Memory B cell (primary cell): ENCODE measurements at regions not wholly inside any gene's neighbourhood (a gene's known extent, or its start where the extent isn't known, plus 50 kb on each side); places are given as distances from the start of the nearest gene placed in this dataset.
"Not testable (repeated sequence)": the region's sequence is repeated elsewhere in the genome, so short reads cannot be mapped to it uniquely, and the experiment has no call there.

Source experiments
- ATAC-seq: fragments of 150-1000 bp; cut with Tn5 transposase; 2 replicates; pipeline ENCODE4 v1.10.0; 2021; ENCODE audit warnings: low read depth, mild to moderate bottlenecking, moderate library complexity
- DNase-seq, 2 donors: peaks; one replicate each; pipeline ENCODE4 v3.0.0; 2022; ENCODE audit warnings: low spot score in 2 of 2
- H3K27ac Mint-ChIP-seq: one replicate; pipeline ENCODE4 v1.8.0; 2022; ENCODE audit warnings: mild to moderate bottlenecking, moderate library complexity, mixed read lengths
- H3K27me3 Mint-ChIP-seq: one replicate; pipeline ENCODE4 v1.8.0; 2022; ENCODE audit warnings: mixed read lengths
- H3K36me3 Mint-ChIP-seq: one replicate; pipeline ENCODE4 v1.8.0; 2022; ENCODE audit warnings: mild to moderate bottlenecking, mixed read lengths
- H3K4me1 Mint-ChIP-seq: one replicate; pipeline ENCODE4 v1.8.0; 2022; ENCODE audit warnings: mixed read lengths
- H3K4me3 Mint-ChIP-seq: one replicate; pipeline ENCODE4 v1.8.0; 2022; ENCODE audit warnings: mild to moderate bottlenecking, moderate library complexity, mixed read lengths
- H3K9me3 Mint-ChIP-seq: one replicate; pipeline ENCODE4 v1.8.0; 2022; ENCODE audit warnings: mixed read lengths

GRCh38 chr1:70719154-70719553 lies 308.1 kb downstream of the CTH start:
- no peaks in the 10 kb centered on the region for H3K27me3 Mint-ChIP-seq

GRCh38 chr1:70720109-70720508 lies 309.0 kb downstream of the CTH start:
- H3K4me1 Mint-ChIP-seq = no peaks in the 10 kb centered on the region
- ATAC-seq = no peak
- DNase-seq = no peak

More at GRCh38 chr1:70719154-70719553, 308.1 kb downstream of the CTH start:
- Mint-ChIP-seq H3K4me1 (no peaks in the 10 kb centered on the region), H3K4me3 (no peak overlapping the region), H3K36me3 (no peaks in the 10 kb centered on the region), H3K27ac (no peak overlapping the region), H3K9me3 (peaks cover 4% of the 10 kb centered on the region)
- DNase-seq (no peak), ATAC-seq (no peak)

DNA sequence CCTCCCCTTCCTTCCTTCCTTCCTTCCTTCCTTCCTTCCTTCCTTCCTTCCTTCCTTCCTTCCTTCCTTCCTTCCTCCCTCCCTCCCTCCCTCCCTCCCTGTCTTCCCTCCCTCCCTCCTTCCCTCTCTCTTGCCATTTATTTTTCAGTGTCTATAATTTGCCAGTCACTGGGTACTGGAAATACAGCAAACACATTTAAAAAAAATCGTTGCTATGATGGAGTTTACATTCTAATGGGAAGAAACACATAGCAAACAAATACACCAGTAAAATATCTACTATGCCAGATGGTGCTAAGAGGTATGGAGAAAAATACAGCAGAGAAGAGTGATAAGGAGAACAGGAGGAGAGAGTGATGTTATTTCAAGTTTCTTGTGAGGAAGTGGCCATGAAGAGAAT lies 309.5 kb downstream of the CTH start:
- ATAC-seq = no peak
- no peak overlapping the region for H3K27ac Mint-ChIP-seq
- no peaks in the 10 kb centered on the region for H3K36me3 Mint-ChIP-seq
- H3K27me3 Mint-ChIP-seq = no peaks in the 10 kb centered on the region
- H3K4me1 Mint-ChIP-seq = no peaks in the 10 kb centered on the region
- H3K4me3 Mint-ChIP-seq = no peak overlapping the region
- DNase-seq = no peak
- H3K9me3 Mint-ChIP-seq = peaks cover 12% of the 10 kb centered on the region

More at GRCh38 chr1:70720109-70720508, 309.0 kb downstream of the CTH start:
- Mint-ChIP-seq H3K9me3 (peaks cover 8% of the 10 kb centered on the region), H3K27me3 (no peaks in the 10 kb centered on the region), H3K36me3 (no peaks in the 10 kb centered on the region), H3K27ac (no peak overlapping the region), H3K4me3 (no peak overlapping the region)

DNA sequence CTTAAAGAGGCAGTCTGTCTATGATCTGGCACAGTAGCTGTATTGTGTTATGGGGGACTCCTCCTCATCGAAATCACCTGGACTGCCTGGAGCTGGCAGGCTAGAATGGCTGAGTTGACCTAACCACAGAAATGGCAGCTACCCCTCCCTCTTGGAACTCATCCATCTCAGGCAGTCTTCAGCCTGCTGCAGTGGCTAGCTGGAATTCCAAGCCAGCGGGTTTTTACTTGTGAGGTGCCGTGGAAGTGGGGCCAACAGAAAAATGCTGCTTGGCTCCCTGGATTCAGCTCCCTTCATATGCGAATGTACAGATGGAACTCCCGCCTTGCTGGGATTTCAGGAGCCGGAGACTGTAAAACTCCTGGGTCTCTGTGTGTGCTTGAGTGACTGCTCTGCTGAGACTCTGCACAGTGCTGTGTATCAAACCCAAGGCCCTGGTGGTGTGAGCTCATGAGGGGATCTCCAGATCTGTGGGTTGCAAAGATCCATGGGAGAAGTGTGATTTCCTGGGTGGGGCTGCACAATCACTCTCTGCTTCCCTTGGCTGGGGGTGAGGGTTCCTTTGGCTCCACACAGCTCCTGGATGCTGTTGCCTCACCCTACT lies 316.9 kb downstream of the CTH start:
- H3K4me3 Mint-ChIP-seq = no peak overlapping the region
- no peaks in the 10 kb centered on the region for H3K27me3 Mint-ChIP-seq
- no peak overlapping the region for H3K27ac Mint-ChIP-seq
- ATAC-seq = no peak
- H3K4me1 Mint-ChIP-seq = no peaks in the 10 kb centered on the region
- no peaks in the 10 kb centered on the region for H3K36me3 Mint-ChIP-seq
- DNase-seq = no peak
- peaks cover 16% of the 10 kb centered on the region for H3K9me3 Mint-ChIP-seq

- H3K27me3 Mint-ChIP-seq, H3K27ac Mint-ChIP-seq, H3K4me1 Mint-ChIP-seq, H3K36me3 Mint-ChIP-seq, H3K4me3 Mint-ChIP-seq, ATAC-seq, H3K9me3 Mint-ChIP-seq, DNase-seq: not testable (repeated sequence)
Observed at GRCh38 chr1:70736518-70736917, 311.1 kb downstream of the PTGER3 start.

GRCh38 chr1:70737125-70737524 lies 310.5 kb downstream of the PTGER3 start:
- Mint-ChIP-seq H3K4me1 (no peaks in the 10 kb centered on the region), H3K9me3 (peaks cover 6% of the 10 kb centered on the region), H3K27me3 (no peaks in the 10 kb centered on the region), H3K27ac (no peak overlapping the region), H3K4me3 (no peak overlapping the region), H3K36me3 (no peaks in the 10 kb centered on the region)
- DNase-seq = no peak
- ATAC-seq = no peak

DNA sequence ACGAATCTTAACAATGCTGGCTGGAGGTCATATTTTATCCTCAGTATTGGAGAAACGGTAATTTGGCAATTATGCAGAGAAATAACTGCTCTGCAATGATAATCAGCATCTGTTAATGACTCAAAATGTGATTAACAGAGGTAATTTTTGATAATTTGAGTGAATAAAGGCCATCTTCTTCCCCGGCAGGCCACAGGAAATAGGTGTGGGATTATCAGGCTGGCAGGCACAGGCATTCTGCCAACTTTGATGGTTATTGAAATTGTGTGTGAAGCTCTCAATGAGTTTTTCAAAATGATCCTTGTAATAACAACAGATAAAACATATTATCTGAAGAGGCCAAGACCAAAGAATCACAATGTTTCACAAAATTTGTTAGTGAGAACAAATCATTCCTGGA lies 309.0 kb downstream of the PTGER3 start:
- Mint-ChIP-seq H3K27ac (no peak overlapping the region), H3K9me3 (peaks cover 4% of the 10 kb centered on the region), H3K4me3 (no peak overlapping the region), H3K4me1 (no peaks in the 10 kb centered on the region), H3K36me3 (no peaks in the 10 kb centered on the region), H3K27me3 (no peaks in the 10 kb centered on the region)
- DNase-seq = no peak
- ATAC-seq = no peak

DNA sequence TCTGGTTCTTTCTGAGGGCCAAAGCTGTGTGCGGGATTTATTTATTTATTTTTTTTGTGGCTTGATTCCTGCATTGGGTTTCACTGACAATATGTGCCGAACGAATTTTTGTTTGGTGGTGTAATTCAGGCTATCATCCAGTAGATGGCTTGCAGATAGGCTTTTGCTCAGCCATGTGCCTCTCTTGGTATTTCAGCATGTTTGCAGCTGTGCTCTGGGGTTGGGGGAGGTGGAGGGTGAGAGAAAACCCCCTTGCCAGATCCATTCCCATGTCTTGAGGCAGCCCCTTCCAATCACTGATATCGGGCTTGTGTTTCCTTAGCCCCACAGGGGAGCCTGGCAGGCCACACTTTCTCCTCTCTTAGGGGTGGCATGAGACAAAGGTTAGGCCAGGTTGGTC lies 302.4 kb downstream of the PTGER3 start:
- no peak for DNase-seq
- Mint-ChIP-seq H3K27me3 (no peaks in the 10 kb centered on the region), H3K4me3 (no peak overlapping the region), H3K9me3 (peaks cover 22% of the 10 kb centered on the region), H3K27ac (no peak overlapping the region), H3K36me3 (no peaks in the 10 kb centered on the region), H3K4me1 (no peaks in the 10 kb centered on the region)
- no peak for ATAC-seq

DNA sequence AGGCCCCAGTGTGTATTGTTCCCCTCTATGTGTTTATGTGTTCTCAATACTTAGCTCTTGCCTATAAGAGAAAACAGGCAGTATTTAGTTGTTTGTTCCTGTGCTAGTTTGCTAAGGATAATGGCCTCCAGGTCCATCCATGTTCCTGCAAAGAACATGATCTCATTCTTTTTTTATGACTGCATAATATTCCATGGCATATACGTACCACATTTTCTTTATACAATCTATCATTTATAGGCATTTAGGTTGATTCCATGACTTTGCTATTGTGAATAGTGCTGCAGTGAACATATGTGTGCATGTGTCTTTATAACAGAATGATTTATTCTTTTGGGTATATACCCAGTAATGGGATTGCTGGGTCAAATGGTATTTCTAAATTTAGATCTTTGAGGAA lies 301.6 kb downstream of the PTGER3 start:
- H3K36me3 Mint-ChIP-seq, ATAC-seq, H3K4me3 Mint-ChIP-seq, DNase-seq, H3K27ac Mint-ChIP-seq, H3K4me1 Mint-ChIP-seq, H3K27me3 Mint-ChIP-seq: not testable (repeated sequence)
- peaks cover 23% of the 10 kb centered on the region for H3K9me3 Mint-ChIP-seq

GRCh38 chr1:70747123-70747522 lies 300.5 kb downstream of the PTGER3 start:
- not testable (repeated sequence) for ATAC-seq, H3K36me3 Mint-ChIP-seq, H3K27me3 Mint-ChIP-seq, H3K4me3 Mint-ChIP-seq, H3K27ac Mint-ChIP-seq, DNase-seq, H3K4me1 Mint-ChIP-seq
- peaks cover 21% of the 10 kb centered on the region for H3K9me3 Mint-ChIP-seq

DNA sequence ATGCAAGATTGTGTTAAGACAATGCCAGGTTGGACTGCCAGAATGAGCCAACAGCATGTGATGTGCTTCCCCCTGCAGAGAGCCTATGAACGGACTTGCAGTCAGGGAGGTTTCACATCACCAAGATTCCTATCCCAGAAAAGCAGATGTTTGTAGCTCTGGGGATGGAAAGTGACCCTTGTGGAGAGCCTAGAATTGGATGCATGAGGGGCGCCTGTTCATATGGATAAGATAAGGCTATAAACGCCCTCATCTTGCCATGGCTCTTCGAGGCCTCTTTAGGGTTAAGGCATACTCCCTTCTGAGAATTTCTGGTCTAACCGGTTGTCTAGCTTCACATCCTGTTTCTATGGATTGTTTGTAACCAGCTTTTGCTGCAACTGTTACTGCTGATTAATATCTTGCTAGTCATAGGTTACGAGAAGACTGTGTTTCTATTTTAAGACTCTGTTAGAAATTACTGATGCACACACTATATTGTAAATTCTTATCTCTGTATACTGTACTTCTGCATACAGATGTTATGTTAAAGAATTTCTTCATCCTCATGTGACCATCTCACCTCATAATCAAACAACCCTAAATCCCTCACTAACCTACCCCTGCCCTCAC lies 295.8 kb downstream of the PTGER3 start:
- H3K4me3 Mint-ChIP-seq, H3K36me3 Mint-ChIP-seq, DNase-seq, H3K27ac Mint-ChIP-seq, H3K4me1 Mint-ChIP-seq, H3K27me3 Mint-ChIP-seq, ATAC-seq: not testable (repeated sequence)
- peaks cover 18% of the 10 kb centered on the region for H3K9me3 Mint-ChIP-seq

DNA sequence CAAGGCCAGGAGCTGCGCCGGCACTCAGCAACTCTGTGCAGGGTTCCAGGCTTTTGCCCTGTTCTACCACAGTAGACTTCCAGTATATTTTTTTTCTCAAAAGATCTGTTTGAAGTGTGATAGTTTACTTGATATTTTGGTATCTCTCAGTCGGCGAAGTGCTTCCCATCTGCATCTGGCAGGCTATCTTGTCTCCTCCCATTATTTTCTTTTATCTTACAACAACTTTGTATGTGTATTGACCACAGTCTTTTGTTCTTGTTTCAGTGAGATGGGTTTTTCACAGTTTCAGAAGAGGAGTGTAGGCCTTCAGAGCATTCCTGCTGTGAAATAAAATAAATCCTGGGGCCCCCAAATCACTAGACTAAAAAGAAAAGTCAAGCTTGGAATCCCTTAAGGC lies 292.9 kb downstream of the PTGER3 start:
- Mint-ChIP-seq H3K27ac (no peak overlapping the region), H3K27me3 (no peaks in the 10 kb centered on the region), H3K9me3 (peaks cover 6% of the 10 kb centered on the region), H3K36me3 (no peaks in the 10 kb centered on the region), H3K4me3 (no peak overlapping the region), H3K4me1 (no peaks in the 10 kb centered on the region)
- DNase-seq (no peak), ATAC-seq (no peak)

DNA sequence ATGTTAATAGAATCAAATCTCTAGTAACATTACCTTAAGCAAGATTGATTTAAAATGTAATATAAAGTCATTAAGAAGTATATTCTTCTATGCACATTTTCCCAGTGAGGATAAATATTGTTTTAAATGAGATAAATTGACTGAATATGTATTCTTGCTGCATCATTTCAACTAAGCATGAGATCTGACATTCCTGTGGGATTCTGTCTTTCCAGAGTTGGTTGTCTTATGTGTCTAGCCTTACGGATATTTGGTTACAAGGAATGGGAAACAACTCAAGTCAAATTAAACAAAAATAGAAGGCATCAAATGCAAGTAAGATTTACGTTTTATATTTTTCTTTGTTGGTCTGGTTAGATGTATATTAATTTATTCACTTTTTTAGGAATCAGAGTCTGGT lies 287.5 kb downstream of the PTGER3 start:
- no peak for ATAC-seq
- Mint-ChIP-seq H3K36me3 (no peaks in the 10 kb centered on the region), H3K27me3 (no peaks in the 10 kb centered on the region), H3K4me1 (no peaks in the 10 kb centered on the region), H3K27ac (no peak overlapping the region), H3K9me3 (peaks cover 3% of the 10 kb centered on the region), H3K4me3 (no peak overlapping the region)
- no peak for DNase-seq

GRCh38 chr1:70762386-70762785 lies 285.2 kb downstream of the PTGER3 start:
- ATAC-seq = no peak
- no peak overlapping the region for H3K4me3 Mint-ChIP-seq
- no peak overlapping the region for H3K27ac Mint-ChIP-seq
- no peaks in the 10 kb centered on the region for H3K36me3 Mint-ChIP-seq
- H3K27me3 Mint-ChIP-seq = no peaks in the 10 kb centered on the region
- peaks cover 3% of the 10 kb centered on the region for H3K9me3 Mint-ChIP-seq
- no peaks in the 10 kb centered on the region for H3K4me1 Mint-ChIP-seq
- no peak for DNase-seq

DNA sequence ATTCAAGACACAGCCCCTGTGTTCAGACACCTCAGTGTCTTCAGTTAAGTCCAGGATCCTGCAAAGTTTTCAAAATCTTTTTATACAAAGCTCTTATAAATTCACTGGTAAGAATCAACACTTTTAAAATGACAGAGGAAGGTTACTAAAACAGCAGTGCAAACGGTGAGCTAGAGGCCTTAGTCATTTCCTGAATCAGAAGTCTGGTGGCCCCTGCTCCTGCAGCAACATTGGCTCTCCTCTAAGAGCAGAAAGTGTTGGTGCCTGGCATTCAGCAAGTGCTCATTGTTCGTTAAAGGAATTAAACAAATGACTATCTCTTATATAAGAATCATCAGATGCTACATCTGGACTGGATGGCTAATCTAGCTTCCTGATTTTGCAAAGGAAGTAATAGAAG lies 282.9 kb downstream of the PTGER3 start:
- ATAC-seq (no peak), DNase-seq (no peak)
- Mint-ChIP-seq H3K36me3 (no peaks in the 10 kb centered on the region), H3K4me1 (no peaks in the 10 kb centered on the region), H3K9me3 (peaks cover 4% of the 10 kb centered on the region), H3K4me3 (no peak overlapping the region), H3K27ac (no peak overlapping the region), H3K27me3 (no peaks in the 10 kb centered on the region)
